ENCODE measurements at regions not wholly inside any gene's neighbourhood (a gene's known extent, or its start where the extent isn't known, plus 50 kb on each side); places are given as distances from the start of the nearest gene placed in this dataset.

DNA sequence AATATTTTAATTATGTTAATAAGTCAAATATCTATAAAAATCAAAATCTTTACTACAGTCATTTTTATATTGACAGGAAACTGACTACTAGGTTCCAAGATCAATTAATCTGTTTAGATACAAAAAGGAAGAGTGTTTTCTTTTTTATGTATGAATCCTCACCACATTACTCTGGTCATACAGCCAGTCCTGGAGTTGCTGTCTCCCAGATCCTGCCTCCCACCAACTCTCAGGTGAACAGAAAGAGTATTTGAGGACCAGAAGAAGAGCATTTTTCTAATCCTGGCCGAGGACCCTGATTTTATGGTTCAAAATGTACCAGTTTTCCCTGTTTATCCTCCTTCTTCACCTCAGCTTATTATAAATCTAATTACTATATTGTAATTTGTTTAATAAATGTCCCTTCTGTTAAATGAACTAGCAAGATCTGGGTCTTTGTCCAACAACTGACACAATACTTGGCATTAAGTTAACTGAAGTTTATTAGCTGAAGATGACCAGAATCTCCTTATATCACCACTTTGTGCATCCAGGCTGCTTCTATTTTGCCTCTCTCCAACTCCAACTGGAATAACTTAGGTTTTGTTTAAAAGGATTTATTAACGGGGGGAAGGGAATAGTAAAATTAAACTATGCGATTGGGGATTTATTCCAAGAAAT, 224.4 kb upstream of the PCDH7 start:
- TF ChIP-seq, protein P1, sequence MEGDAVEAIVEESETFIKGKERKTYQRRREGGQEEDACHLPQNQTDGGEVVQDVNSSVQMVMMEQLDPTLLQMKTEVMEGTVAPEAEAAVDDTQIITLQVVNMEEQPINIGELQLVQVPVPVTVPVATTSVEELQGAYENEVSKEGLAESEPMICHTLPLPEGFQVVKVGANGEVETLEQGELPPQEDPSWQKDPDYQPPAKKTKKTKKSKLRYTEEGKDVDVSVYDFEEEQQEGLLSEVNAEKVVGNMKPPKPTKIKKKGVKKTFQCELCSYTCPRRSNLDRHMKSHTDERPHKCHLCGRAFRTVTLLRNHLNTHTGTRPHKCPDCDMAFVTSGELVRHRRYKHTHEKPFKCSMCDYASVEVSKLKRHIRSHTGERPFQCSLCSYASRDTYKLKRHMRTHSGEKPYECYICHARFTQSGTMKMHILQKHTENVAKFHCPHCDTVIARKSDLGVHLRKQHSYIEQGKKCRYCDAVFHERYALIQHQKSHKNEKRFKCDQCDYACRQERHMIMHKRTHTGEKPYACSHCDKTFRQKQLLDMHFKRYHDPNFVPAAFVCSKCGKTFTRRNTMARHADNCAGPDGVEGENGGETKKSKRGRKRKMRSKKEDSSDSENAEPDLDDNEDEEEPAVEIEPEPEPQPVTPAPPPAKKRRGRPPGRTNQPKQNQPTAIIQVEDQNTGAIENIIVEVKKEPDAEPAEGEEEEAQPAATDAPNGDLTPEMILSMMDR (IDR thresholded peaks at IDR 0.05; ENCODE audit: low read length, missing control alignments), result no peak
- no peak for DNase-seq (ENCODE audit: low read depth)

DNA sequence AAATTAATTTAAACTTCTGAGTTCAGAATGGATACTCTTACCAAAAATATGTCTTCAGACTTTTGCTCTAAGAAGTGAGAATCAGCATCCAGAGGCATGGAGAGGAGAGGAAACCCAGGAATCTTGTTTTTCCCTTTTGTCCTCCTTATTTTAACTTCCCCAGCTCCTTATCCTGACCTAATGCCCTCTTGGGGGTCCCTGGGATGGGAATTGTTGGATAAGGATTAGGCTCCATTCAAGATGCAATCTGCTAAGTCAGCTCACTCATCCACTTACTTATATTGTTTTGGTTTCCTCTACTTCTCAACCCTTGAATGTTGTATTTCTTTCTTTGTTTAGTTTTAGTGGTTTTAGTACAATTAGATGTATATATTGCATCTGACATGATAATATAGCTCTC, 208.4 kb upstream of the PCDH7 start:
- DNase-seq (ENCODE audit: low read depth), result no peak
- H3K4me3 ChIP-seq (replicated peaks; ENCODE audit: low read depth, low read length), result no peak overlapping the region
- TF ChIP-seq, protein P1 (IDR thresholded peaks at IDR 0.05; ENCODE audit: low read length, missing control alignments), result no peak

More for the DNA sequence above, 224.4 kb upstream of the PCDH7 start:
- no peak overlapping the region for H3K4me3 ChIP-seq (replicated peaks; ENCODE audit: low read depth, low read length)

DNA sequence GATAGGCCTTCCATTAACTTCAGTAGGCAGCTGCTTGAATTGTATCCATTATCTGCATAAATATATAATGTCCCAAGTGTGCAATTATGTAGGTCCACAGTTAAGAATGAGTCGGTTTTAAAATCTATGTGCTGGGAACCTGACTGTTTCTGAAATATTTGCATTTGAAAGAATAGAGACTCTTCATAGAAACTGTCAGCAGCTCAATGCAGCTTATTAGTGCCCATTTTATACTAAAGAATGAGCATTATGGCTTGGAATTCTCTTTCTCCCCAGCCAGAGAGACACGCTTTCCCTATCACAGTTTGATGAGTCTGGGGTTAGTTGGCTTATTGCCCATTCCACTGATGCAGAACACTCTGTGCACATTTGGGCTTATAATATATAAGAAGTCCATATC, 202.0 kb upstream of the PCDH7 start:
- no peak for DNase-seq (ENCODE audit: low read depth)
- TF ChIP-seq, protein P1 (IDR thresholded peaks at IDR 0.05; ENCODE audit: low read length, missing control alignments), result no peak
- no peak overlapping the region for H3K4me3 ChIP-seq (replicated peaks; ENCODE audit: low read depth, low read length)

DNA sequence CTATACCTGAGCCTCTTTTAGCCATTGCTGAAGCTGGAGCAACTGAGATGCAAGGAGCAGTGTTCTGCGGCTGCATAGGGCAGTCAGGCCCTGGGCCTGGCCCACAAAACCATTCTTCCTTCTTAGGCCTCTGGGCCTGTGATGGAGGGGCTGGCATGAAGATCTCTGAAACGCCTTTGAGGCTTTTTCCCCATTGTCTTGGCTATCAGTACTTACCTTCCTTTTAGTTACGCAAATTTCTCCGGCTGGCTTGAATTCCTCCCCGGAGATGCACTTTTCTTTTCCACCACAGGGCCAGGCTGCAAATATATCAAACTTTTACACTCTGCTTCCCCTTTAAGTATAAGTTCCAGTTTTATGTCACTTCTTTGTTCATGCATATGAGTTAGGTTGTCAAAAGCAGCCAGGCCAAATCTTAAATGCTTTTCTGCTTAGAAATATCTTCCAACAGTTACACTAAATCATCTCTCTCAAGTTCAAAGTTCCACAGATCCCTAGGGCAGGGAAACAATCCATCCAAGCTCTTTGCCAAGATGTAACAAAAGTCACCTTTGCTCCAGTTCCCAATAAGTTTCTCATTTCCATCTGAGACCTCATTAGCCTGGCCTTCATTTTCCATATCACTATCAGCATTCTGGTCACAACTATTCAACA, 194.4 kb upstream of the PCDH7 start:
- no peak for DNase-seq (ENCODE audit: low read depth)
- TF ChIP-seq, protein P1 (IDR thresholded peaks at IDR 0.05; ENCODE audit: low read length, missing control alignments), result no peak
- no peak overlapping the region for H3K4me3 ChIP-seq (replicated peaks; ENCODE audit: low read depth, low read length)

DNA sequence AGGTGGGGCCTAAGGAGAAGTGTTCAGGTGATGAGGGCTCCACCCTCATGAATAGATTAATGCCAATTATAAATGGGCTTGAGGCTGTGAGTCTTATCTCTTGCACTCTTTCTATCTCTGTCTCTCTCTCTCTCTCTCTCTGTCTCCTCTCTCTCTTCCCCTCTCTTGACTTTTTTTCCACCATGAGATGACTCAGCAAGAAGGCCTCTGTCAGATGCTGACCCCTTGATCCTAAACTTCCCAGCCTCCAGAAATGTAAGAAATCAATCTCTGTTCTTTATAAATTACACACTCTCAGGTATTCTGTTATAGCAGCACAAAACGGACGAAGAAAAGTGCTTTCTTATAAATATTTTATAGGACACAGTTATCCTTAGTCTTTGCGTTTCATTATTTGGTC, 184.9 kb upstream of the PCDH7 start:
- H3K4me3 ChIP-seq (replicated peaks; ENCODE audit: low read depth, low read length), result no peak overlapping the region
- TF ChIP-seq, protein P1 (IDR thresholded peaks at IDR 0.05; ENCODE audit: low read length, missing control alignments), result no peak
- DNase-seq (ENCODE audit: low read depth), result peak; percentile 8

DNA sequence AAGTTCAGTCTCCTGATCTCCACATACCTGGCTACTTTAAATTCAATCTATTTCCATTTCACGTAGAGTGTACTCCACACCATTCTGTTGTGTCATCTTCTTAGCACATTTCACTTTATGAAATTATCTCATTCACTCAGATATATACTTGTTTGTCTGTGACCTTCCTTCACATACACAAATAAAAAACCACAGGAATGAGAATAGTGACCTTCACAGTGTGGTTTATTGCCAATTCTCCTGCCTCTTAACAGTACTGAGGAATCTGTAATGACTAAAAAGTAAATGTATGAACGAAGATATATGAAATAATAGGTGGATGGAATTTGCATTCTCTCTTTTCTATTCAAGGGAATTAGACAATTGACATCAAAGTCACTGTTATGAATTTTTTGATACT, 183.9 kb upstream of the PCDH7 start:
- no peak overlapping the region for H3K4me3 ChIP-seq (replicated peaks; ENCODE audit: low read depth, low read length)
- peak; percentile 35 for DNase-seq (ENCODE audit: low read depth)
- TF ChIP-seq, protein P1 (IDR thresholded peaks at IDR 0.05; ENCODE audit: low read length, missing control alignments), result no peak

DNA sequence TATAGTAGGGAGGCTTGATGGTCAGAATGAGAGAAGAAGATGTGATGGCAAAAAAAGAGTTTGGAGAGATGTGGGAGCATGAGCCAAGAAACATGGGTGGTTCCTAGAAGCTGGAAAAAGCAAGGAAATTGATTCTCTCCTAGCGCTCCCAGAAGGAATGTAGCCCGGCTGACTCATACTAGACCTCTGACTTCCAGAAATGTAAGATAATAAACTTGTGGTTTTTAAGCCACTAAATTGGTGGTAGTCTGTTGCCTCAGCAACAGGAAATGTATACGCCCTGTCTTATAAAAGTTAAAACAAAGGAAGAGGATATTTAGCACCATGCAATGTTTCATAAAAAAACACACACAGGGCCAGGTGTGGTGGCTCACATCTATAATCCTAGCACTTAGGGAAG, 182.7 kb upstream of the PCDH7 start:
- no peak overlapping the region for H3K4me3 ChIP-seq (replicated peaks; ENCODE audit: low read depth, low read length)
- TF ChIP-seq, protein P1 (IDR thresholded peaks at IDR 0.05; ENCODE audit: low read length, missing control alignments), result no peak
- peak; percentile 91 for DNase-seq (ENCODE audit: low read depth)
